ENCODE measurements at regions not wholly inside any gene's neighbourhood (a gene's known extent, or its start where the extent isn't known, plus 50 kb on each side); places are given as distances from the start of the nearest gene placed in this dataset.

GRCh38 chr17:74130276-74130675 is 73.2 kb upstream of the RPL38 start:
- TF ChIP-seq EZH2 (IDR thresholded peaks at IDR 0.05; ENCODE audit: low read depth, low read length, severe bottlenecking) (no peak), CTCF (IDR thresholded peaks at IDR 0.05; ENCODE audit: control extremely low read depth in 1 of 3, insufficient read depth in 1 of 3, low read depth in 1 of 3, low read length in 3 of 3) (no peak), MAX (IDR thresholded peaks at IDR 0.05) (no peak), EP300 (IDR thresholded peaks at IDR 0.05; ENCODE audit: borderline replicate concordance in 1 of 2, low read depth in 2 of 2, low read length in 2 of 2) (no peak), EGR1 (IDR thresholded peaks at IDR 0.05; ENCODE audit: borderline replicate concordance, low read depth, low read length) (no peak), JUN (IDR thresholded peaks at IDR 0.05; ENCODE audit: low read depth, low read length) (no peak), GABPA (IDR thresholded peaks at IDR 0.05; ENCODE audit: borderline replicate concordance, insufficient read depth, low read length) (no peak), ATF3 (IDR thresholded peaks at IDR 0.05; ENCODE audit: insufficient read depth, low read depth, low read length) (no peak), SIN3A (conservative IDR thresholded peaks at IDR 0.05 in 1 of 2, IDR thresholded peaks at IDR 0.05 in 1 of 2; ENCODE audit: low read depth in 1 of 2, low read length in 2 of 2) (no peak), E2F6 (IDR thresholded peaks at IDR 0.05) (no peak), CBX8 (IDR thresholded peaks at IDR 0.05; ENCODE audit: borderline replicate concordance, low read depth, low read length) (no peak), RBBP5 (IDR thresholded peaks at IDR 0.05; ENCODE audit: borderline replicate concordance, low read depth, low read length) (no peak)
